Naive thymus-derived CD4-positive, alpha-beta T cell (primary cell): ENCODE measurements at regions not wholly inside any gene's neighbourhood (a gene's known extent, or its start where the extent isn't known, plus 50 kb on each side); places are given as distances from the start of the nearest gene placed in this dataset.

Experiments
- ATAC-seq: fragments of 150-1000 bp; cut with Tn5 transposase; 2 replicates; pipeline ENCODE4 v1.10.0; 2021; ENCODE audit warnings: mild to moderate bottlenecking, moderate library complexity
- CTCF ChIA-PET: fragments of 350-600 bp; sonication (Branson Sonifier 250); formaldehyde crosslinking; loops from one replicate; lab custom pipeline; 2021; ENCODE audit warnings: antibody characterized with exemption; lab: Charles Lee
- POLR2A ChIA-PET: fragments of 350-600 bp; sonication (Branson Sonifier 250); formaldehyde crosslinking; loops from one replicate; lab custom pipeline; 2021; ENCODE audit warnings: antibody characterized with exemption, inconsistent platforms; lab: Charles Lee
- DNase-seq, 9 donors: peaks; one replicate each; pipeline versions ENCODE4 v3.0.0 to v3.0.0-alpha.2; 2020 to 2022; ENCODE audit warnings: mixed read lengths in 1 of 9
- H3K27ac ChIP-seq: one replicate; pipeline ENCODE4 v1.7.0; 2013; ENCODE audit warnings: mild to moderate bottlenecking, low read depth, low read length, moderate library complexity
- H3K27me3 ChIP-seq, 2 donors: one replicate each; pipeline ENCODE4 v1.7.0; 2013; ENCODE audit warnings: low read length in 2 of 2, mild to moderate bottlenecking in 2 of 2, moderate library complexity in 2 of 2; ENCODE audit not compliant: control insufficient read depth in 2 of 2, insufficient read depth in 2 of 2
- H3K36me3 ChIP-seq, 3 experiments: 1 replicate in 2 of 3; 2 replicates in 1 of 3; pipeline ENCODE4 v1.7.0; 2013; ENCODE audit warnings: low read length in 3 of 3, mild to moderate bottlenecking in 3 of 3, moderate library complexity in 1 of 3; ENCODE audit not compliant: insufficient read depth in 3 of 3, control insufficient read depth in 2 of 3
- H3K4me1 ChIP-seq, 2 donors: one replicate each; pipeline ENCODE4 v1.7.0; 2013; ENCODE audit warnings: low read length in 2 of 2, mild to moderate bottlenecking in 2 of 2, moderate library complexity in 1 of 2; ENCODE audit not compliant: control insufficient read depth in 2 of 2, insufficient read depth in 2 of 2
- H3K4me3 ChIP-seq: 2 replicates; pipeline ENCODE4 v1.7.0; 2013; ENCODE audit warnings: mild to moderate bottlenecking, low read length
- H3K9me3 ChIP-seq, 3 experiments: 1 replicate in 2 of 3; 2 replicates in 1 of 3; pipeline ENCODE4 v1.7.0; 2013; ENCODE audit warnings: low read length in 3 of 3; ENCODE audit not compliant: control insufficient read depth in 2 of 3
- H3K27ac Mint-ChIP-seq, 9 donors: one replicate each; pipeline ENCODE4 v1.8.0; 2020 to 2022; ENCODE audit warnings: mixed read lengths in 9 of 9, mild to moderate bottlenecking in 8 of 9, moderate library complexity in 5 of 9, inconsistent platforms in 2 of 9
- H3K27me3 Mint-ChIP-seq, 5 donors: one replicate each; pipeline ENCODE4 v1.8.0; 2021 to 2022; ENCODE audit warnings: mixed read lengths in 5 of 5, mild to moderate bottlenecking in 1 of 5
- H3K36me3 Mint-ChIP-seq, 5 donors: one replicate each; pipeline ENCODE4 v1.8.0; 2020 to 2022; ENCODE audit warnings: mixed read lengths in 5 of 5, mild to moderate bottlenecking in 3 of 5, inconsistent platforms in 1 of 5
- H3K4me1 Mint-ChIP-seq, 7 donors: one replicate each; pipeline ENCODE4 v1.8.0; 2020 to 2022; ENCODE audit warnings: mixed read lengths in 7 of 7, mild to moderate bottlenecking in 3 of 7, inconsistent platforms in 1 of 7
- H3K4me3 Mint-ChIP-seq, 10 donors: one replicate each; pipeline ENCODE4 v1.8.0; 2020 to 2022; ENCODE audit warnings: mild to moderate bottlenecking in 10 of 10, mixed read lengths in 10 of 10, moderate library complexity in 6 of 10, inconsistent platforms in 2 of 10
- H3K9me3 Mint-ChIP-seq, 11 donors: one replicate each; pipeline ENCODE4 v1.8.0; 2020 to 2022; ENCODE audit warnings: mixed read lengths in 11 of 11, mild to moderate bottlenecking in 4 of 11, inconsistent platforms in 1 of 11, moderate library complexity in 1 of 11
- intact Hi-C, 2 donors: fragments of 100-400 bp; cut with micrococcal nuclease; formaldehyde crosslinking; loops; one replicate each; pipeline ENCODE4 v1.15.1; 2023

DNA sequence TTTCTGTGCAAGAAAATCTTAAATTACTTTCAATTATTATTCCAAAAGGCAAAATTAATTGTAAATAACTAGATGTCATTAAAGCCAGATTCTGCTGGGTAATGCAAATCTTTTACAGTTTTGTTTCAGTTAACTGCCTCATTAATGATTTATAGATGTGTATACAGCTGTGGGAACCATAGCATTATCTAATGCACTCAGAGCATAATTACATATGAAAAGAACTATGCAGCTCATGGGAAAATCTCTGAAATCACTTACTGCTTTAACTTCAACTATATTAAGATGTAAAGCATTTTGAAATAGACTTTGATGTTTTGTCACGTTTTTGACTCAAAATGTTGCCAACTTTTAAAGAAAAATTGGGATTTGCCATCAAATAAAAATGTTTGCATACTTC, 630.3 kb upstream of the KLHL4 start:
- Histone ChIP-seq H3K27me3 (no peaks in the 10 kb centered on the region), H3K4me3 (no peak overlapping the region), H3K4me1 (no peaks in the 10 kb centered on the region), H3K27ac (no peak overlapping the region), H3K9me3 (no peaks in the 10 kb centered on the region), H3K36me3 (no peaks in the 10 kb centered on the region)
- no peak overlapping the region for H3K4me3 Mint-ChIP-seq
- ChIA-PET CTCF (no interaction called here), POLR2A (no interaction called here)
- no peak for ATAC-seq
- DNase-seq: no peak
- no peak overlapping the region for H3K27ac Mint-ChIP-seq
- intact Hi-C loops: no loop called here
- no peaks in the 10 kb centered on the region for H3K36me3 Mint-ChIP-seq
- H3K4me1 Mint-ChIP-seq: no peaks in the 10 kb centered on the region
- H3K9me3 Mint-ChIP-seq: peaks cover 0 to 6% (median 0%) of the 10 kb centered on the region in 11 donors
- no peaks in the 10 kb centered on the region for H3K27me3 Mint-ChIP-seq

GRCh38 chrX:86910027-86910426, 607.6 kb upstream of the KLHL4 start:
- ChIA-PET POLR2A (no interaction called here), CTCF (no interaction called here)
- H3K4me1 ChIP-seq: no peaks in the 10 kb centered on the region
- no peak overlapping the region for H3K4me3 ChIP-seq
- Mint-ChIP-seq H3K36me3 (no peaks in the 10 kb centered on the region), H3K9me3 (peaks cover 0 to 5% (median 0%) of the 10 kb centered on the region in 11 donors), H3K4me1 (no peaks in the 10 kb centered on the region), H3K4me3 (no peak overlapping the region), H3K27ac (no peak overlapping the region), H3K27me3 (no peaks in the 10 kb centered on the region)
- ATAC-seq (no peak), DNase-seq (no peak)
- H3K27ac ChIP-seq: no peak overlapping the region
- no peaks in the 10 kb centered on the region for H3K27me3 ChIP-seq
- intact Hi-C loops: no loop called here
- no peaks in the 10 kb centered on the region for H3K9me3 ChIP-seq
- H3K36me3 ChIP-seq: no peaks in the 10 kb centered on the region

GRCh38 chrX:86910602-86911311, 606.8 kb upstream of the KLHL4 start:
- ChIA-PET CTCF (no interaction called here), POLR2A (no interaction called here)
- Histone ChIP-seq H3K4me1 (no peaks in the 10 kb centered on the region), H3K27ac (no peak overlapping the region), H3K27me3 (no peaks in the 10 kb centered on the region), H3K4me3 (no peak overlapping the region), H3K9me3 (no peaks in the 10 kb centered on the region), H3K36me3 (no peaks in the 10 kb centered on the region)
- DNase-seq: no peak
- Mint-ChIP-seq H3K4me1 (no peaks in the 10 kb centered on the region), H3K9me3 (peaks cover 0 to 5% (median 0%) of the 10 kb centered on the region in 11 donors), H3K36me3 (no peaks in the 10 kb centered on the region), H3K27me3 (no peaks in the 10 kb centered on the region), H3K27ac (no peak overlapping the region), H3K4me3 (no peak overlapping the region)
- ATAC-seq: no peak
- intact Hi-C loops: no loop called here

DNA sequence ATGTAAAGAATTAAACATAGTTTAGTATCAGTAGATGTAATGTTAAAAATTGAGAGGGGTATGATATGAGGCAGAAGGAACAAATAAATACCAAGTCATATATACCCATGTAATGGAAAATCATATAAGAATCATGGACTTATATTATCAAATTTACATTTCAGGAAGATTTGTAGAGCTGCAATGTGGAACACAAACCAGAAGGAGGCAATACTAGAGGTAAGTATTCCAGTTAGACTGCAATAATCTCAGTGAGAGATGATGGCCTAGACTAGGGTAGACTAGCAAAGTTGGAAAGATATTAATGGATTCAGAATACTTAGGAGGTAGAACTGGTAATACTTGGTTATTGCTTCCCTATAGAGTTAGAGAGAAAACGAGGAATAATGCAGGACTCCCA, 603.0 kb upstream of the KLHL4 start:
- H3K4me1 Mint-ChIP-seq: no peaks in the 10 kb centered on the region
- intact Hi-C loops: no loop called here
- no peaks in the 10 kb centered on the region for H3K27me3 Mint-ChIP-seq
- Histone ChIP-seq H3K9me3 (no peaks in the 10 kb centered on the region), H3K4me1 (no peaks in the 10 kb centered on the region), H3K4me3 (no peak overlapping the region), H3K27ac (no peak overlapping the region), H3K27me3 (no peaks in the 10 kb centered on the region), H3K36me3 (no peaks in the 10 kb centered on the region)
- ATAC-seq (no peak), DNase-seq (no peak)
- no peaks in the 10 kb centered on the region for H3K36me3 Mint-ChIP-seq
- CTCF ChIA-PET: no interaction called here
- peaks cover 0 to 3% (median 0%) of the 10 kb centered on the region in 11 donors for H3K9me3 Mint-ChIP-seq
- POLR2A ChIA-PET: no interaction called here
- H3K27ac Mint-ChIP-seq: no peak overlapping the region
- H3K4me3 Mint-ChIP-seq: no peak overlapping the region

GRCh38 chrX:86917959-86918358, 599.6 kb upstream of the KLHL4 start:
- no peak overlapping the region for H3K27ac Mint-ChIP-seq
- no peak overlapping the region for H3K4me3 Mint-ChIP-seq
- no peaks in the 10 kb centered on the region for H3K4me1 Mint-ChIP-seq
- Histone ChIP-seq H3K36me3 (no peaks in the 10 kb centered on the region), H3K27ac (no peak overlapping the region), H3K9me3 (no peaks in the 10 kb centered on the region), H3K27me3 (no peaks in the 10 kb centered on the region), H3K4me3 (no peak overlapping the region), H3K4me1 (no peaks in the 10 kb centered on the region)
- intact Hi-C loops: no loop called here
- H3K36me3 Mint-ChIP-seq: no peaks in the 10 kb centered on the region
- POLR2A ChIA-PET: no interaction called here
- DNase-seq (no peak), ATAC-seq (no peak)
- no peaks in the 10 kb centered on the region for H3K27me3 Mint-ChIP-seq
- CTCF ChIA-PET: no interaction called here
- H3K9me3 Mint-ChIP-seq: no peaks in the 10 kb centered on the region

- Histone ChIP-seq H3K27ac (no peak overlapping the region), H3K4me3 (no peak overlapping the region), H3K27me3 (no peaks in the 10 kb centered on the region), H3K4me1 (no peaks in the 10 kb centered on the region), H3K36me3 (no peaks in the 10 kb centered on the region), H3K9me3 (no peaks in the 10 kb centered on the region)
- POLR2A ChIA-PET: no interaction called here
- intact Hi-C loops: no loop called here
- H3K4me3 Mint-ChIP-seq: no peak overlapping the region
- ATAC-seq: no peak
- no peak for DNase-seq
- H3K9me3 Mint-ChIP-seq: peaks cover 0 to 4% (median 0%) of the 10 kb centered on the region in 11 donors
- H3K27ac Mint-ChIP-seq: no peak overlapping the region
- H3K36me3 Mint-ChIP-seq: no peaks in the 10 kb centered on the region
- CTCF ChIA-PET: no interaction called here
- H3K4me1 Mint-ChIP-seq: no peaks in the 10 kb centered on the region
- no peaks in the 10 kb centered on the region for H3K27me3 Mint-ChIP-seq
These were observed 587.2 kb upstream of the KLHL4 start for GRCh38 chrX:86930419-86930818.

- intact Hi-C loops: no loop called here
These were observed 581.6 kb upstream of the KLHL4 start for GRCh38 chrX:86935988-86936387.

More at GRCh38 chrX:86935988-86936387, 581.6 kb upstream of the KLHL4 start:
- no peaks in the 10 kb centered on the region for H3K4me1 Mint-ChIP-seq
- no peak overlapping the region for H3K27ac Mint-ChIP-seq
- no peaks in the 10 kb centered on the region for H3K36me3 Mint-ChIP-seq
- Histone ChIP-seq H3K4me3 (no peak overlapping the region), H3K27me3 (no peaks in the 10 kb centered on the region), H3K36me3 (no peaks in the 10 kb centered on the region), H3K27ac (no peak overlapping the region), H3K4me1 (no peaks in the 10 kb centered on the region), H3K9me3 (no peaks in the 10 kb centered on the region)
- H3K4me3 Mint-ChIP-seq: no peak overlapping the region
- no peaks in the 10 kb centered on the region for H3K27me3 Mint-ChIP-seq
- no peak for DNase-seq
- H3K9me3 Mint-ChIP-seq: peaks cover 0 to 4% (median 0%) of the 10 kb centered on the region in 11 donors
- ATAC-seq: no peak
- ChIA-PET CTCF (no interaction called here), POLR2A (no interaction called here)
